HG02623 (cell line): ENCODE measurements at regions not wholly inside any gene's neighbourhood (a gene's known extent, or its start where the extent isn't known, plus 50 kb on each side); places are given as distances from the start of the nearest gene placed in this dataset.

Source experiments
- ATAC-seq: cut with Tn5 transposase; IDR thresholded peaks from one replicate; pipeline ENCODE4 v1.9.1; 2021; ENCODE audit warnings: moderate library complexity; ENCODE audit not compliant: unreplicated experiment

GRCh38 chr20:39395478-39396291 is 433.5 kb downstream of the DHX35 start:
- no peak for ATAC-seq

GRCh38 chr20:39394461-39394860 is 432.3 kb downstream of the DHX35 start:
- ATAC-seq, result no peak

GRCh38 chr20:39390186-39390585 is 428.0 kb downstream of the DHX35 start:
- no peak for ATAC-seq

GRCh38 chr20:39381595-39381994 is 419.5 kb downstream of the DHX35 start:
- no peak for ATAC-seq

GRCh38 chr20:39378776-39379175 is 416.6 kb downstream of the DHX35 start:
- no peak for ATAC-seq

GRCh38 chr20:39376788-39377187 is 414.6 kb downstream of the DHX35 start:
- no peak for ATAC-seq

GRCh38 chr20:39364320-39364719 is 402.2 kb downstream of the DHX35 start:
- no peak for ATAC-seq

- no peak for ATAC-seq
These were observed 398.0 kb downstream of the DHX35 start for GRCh38 chr20:39359981-39360620.

GRCh38 chr20:39358052-39358451 is 395.9 kb downstream of the DHX35 start:
- peak; percentile 45 for ATAC-seq

- ATAC-seq, result no peak
These were observed 394.8 kb downstream of the DHX35 start for GRCh38 chr20:39356908-39357307.

- no peak for ATAC-seq
These were observed 387.1 kb downstream of the DHX35 start for GRCh38 chr20:39349240-39349639.

- no peak for ATAC-seq
These were observed 385.5 kb downstream of the DHX35 start for GRCh38 chr20:39347626-39348025.

- no peak for ATAC-seq
These were observed 380.3 kb downstream of the DHX35 start for GRCh38 chr20:39342463-39342862.

- ATAC-seq, result peak; percentile 75
These were observed 376.6 kb downstream of the DHX35 start for GRCh38 chr20:39338469-39339376.

- no peak for ATAC-seq
These were observed 371.1 kb downstream of the DHX35 start for GRCh38 chr20:39333211-39333610.

GRCh38 chr20:39328347-39328746 is 366.2 kb downstream of the DHX35 start:
- ATAC-seq, result no peak

GRCh38 chr20:39326050-39326449 is 363.9 kb downstream of the DHX35 start:
- ATAC-seq, result no peak

GRCh38 chr20:39318911-39319310 is 356.8 kb downstream of the DHX35 start:
- no peak for ATAC-seq

- ATAC-seq, result no peak
These were observed 350.5 kb downstream of the DHX35 start for GRCh38 chr20:39312676-39313075.

- ATAC-seq, result no peak
These were observed 349.8 kb downstream of the DHX35 start for GRCh38 chr20:39311851-39312506.
